PFSK-1 (cell line): ENCODE measurements at regions not wholly inside any gene's neighbourhood (a gene's known extent, or its start where the extent isn't known, plus 50 kb on each side); places are given as distances from the start of the nearest gene placed in this dataset.

Experiments
- POLR2AphosphoS5 ChIP-seq: IDR thresholded peaks from 2 replicates; pipeline ENCODE4 v1.6.1; 2012; ENCODE audit warnings: low read depth, mild to moderate bottlenecking, control low read depth, low read length, moderate library complexity
- SIN3A ChIP-seq: IDR thresholded peaks from 2 replicates; pipeline ENCODE4 v1.6.1; 2012; ENCODE audit warnings: mild to moderate bottlenecking, low read length, moderate library complexity, borderline replicate concordance; ENCODE audit not compliant: insufficient read depth
- TAF1 ChIP-seq: IDR thresholded peaks from 2 replicates; pipeline ENCODE4 v1.6.1; 2012; ENCODE audit warnings: low read length, control low read depth, borderline replicate concordance; ENCODE audit not compliant: insufficient read depth
- TF ChIP-seq, protein P1 (sequence below), 2 experiments: IDR thresholded peaks; 2 replicates each; pipeline versions ENCODE4 v1.6.1 to v1.8.0; 2011 to 2012; ENCODE audit warnings: low read depth in 2 of 2, low read length in 2 of 2, control low read depth in 1 of 2, inconsistent platforms in 1 of 2, mild to moderate bottlenecking in 1 of 2, moderate library complexity in 1 of 2; ENCODE audit not compliant: insufficient read depth in 1 of 2

- TF ChIP-seq, protein P1, sequence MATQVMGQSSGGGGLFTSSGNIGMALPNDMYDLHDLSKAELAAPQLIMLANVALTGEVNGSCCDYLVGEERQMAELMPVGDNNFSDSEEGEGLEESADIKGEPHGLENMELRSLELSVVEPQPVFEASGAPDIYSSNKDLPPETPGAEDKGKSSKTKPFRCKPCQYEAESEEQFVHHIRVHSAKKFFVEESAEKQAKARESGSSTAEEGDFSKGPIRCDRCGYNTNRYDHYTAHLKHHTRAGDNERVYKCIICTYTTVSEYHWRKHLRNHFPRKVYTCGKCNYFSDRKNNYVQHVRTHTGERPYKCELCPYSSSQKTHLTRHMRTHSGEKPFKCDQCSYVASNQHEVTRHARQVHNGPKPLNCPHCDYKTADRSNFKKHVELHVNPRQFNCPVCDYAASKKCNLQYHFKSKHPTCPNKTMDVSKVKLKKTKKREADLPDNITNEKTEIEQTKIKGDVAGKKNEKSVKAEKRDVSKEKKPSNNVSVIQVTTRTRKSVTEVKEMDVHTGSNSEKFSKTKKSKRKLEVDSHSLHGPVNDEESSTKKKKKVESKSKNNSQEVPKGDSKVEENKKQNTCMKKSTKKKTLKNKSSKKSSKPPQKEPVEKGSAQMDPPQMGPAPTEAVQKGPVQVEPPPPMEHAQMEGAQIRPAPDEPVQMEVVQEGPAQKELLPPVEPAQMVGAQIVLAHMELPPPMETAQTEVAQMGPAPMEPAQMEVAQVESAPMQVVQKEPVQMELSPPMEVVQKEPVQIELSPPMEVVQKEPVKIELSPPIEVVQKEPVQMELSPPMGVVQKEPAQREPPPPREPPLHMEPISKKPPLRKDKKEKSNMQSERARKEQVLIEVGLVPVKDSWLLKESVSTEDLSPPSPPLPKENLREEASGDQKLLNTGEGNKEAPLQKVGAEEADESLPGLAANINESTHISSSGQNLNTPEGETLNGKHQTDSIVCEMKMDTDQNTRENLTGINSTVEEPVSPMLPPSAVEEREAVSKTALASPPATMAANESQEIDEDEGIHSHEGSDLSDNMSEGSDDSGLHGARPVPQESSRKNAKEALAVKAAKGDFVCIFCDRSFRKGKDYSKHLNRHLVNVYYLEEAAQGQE (IDR thresholded peaks at IDR 0.05; ENCODE audit: insufficient read depth in 1 of 2, low read depth in 2 of 2, low read length in 2 of 2): no peak
- no peak for TF ChIP-seq POLR2AphosphoS5
- no peak for TF ChIP-seq SIN3A
- TF ChIP-seq TAF1: no peak
Observed at GRCh38 chr14:58954052-58954451, 234.4 kb upstream of the DAAM1 start.
